AG09319 (cell line): ENCODE measurements at regions not wholly inside any gene's neighbourhood (a gene's known extent, or its start where the extent isn't known, plus 50 kb on each side); places are given as distances from the start of the nearest gene placed in this dataset.

ENCODE experiments used
- DNase-seq: peaks from one replicate; pipeline ENCODE4 v3.0.0-alpha.2; 2010; ENCODE audit warnings: low read depth; ENCODE audit errors: extremely low read depth
- TF ChIP-seq, protein P1 (sequence below): IDR thresholded peaks from 2 replicates; pipeline ENCODE4 v1.5.1; 2011; ENCODE audit warnings: low read depth, mild to moderate bottlenecking, inconsistent platforms, low read length, moderate library complexity

DNA sequence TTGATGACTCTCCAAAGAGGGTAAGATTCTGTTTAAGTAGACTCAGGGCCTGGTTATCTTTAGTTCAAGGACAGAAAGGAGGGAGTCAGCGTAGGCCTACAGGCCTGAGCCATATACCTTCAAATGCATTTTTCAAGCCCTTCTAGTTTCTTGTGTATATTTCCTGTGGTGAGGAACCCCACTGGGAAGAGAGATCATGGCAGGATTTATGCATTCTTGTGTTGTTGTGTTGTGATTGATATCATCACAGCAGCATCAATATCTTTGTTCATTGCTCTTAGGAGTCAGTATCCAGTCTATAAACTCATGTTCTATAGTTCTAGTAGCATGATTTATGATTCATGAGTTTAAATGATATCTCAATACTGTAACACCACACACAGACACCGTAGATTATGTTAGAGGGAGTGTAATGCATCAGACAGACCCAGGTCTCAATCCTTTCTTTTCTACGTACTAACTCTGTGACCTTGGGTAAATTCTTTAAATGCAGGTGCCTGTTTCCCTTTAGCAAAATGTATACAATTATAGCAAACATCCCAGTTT is 427.5 kb downstream of the PDCD6IP start:
- no peak for DNase-seq
- TF ChIP-seq, protein P1, sequence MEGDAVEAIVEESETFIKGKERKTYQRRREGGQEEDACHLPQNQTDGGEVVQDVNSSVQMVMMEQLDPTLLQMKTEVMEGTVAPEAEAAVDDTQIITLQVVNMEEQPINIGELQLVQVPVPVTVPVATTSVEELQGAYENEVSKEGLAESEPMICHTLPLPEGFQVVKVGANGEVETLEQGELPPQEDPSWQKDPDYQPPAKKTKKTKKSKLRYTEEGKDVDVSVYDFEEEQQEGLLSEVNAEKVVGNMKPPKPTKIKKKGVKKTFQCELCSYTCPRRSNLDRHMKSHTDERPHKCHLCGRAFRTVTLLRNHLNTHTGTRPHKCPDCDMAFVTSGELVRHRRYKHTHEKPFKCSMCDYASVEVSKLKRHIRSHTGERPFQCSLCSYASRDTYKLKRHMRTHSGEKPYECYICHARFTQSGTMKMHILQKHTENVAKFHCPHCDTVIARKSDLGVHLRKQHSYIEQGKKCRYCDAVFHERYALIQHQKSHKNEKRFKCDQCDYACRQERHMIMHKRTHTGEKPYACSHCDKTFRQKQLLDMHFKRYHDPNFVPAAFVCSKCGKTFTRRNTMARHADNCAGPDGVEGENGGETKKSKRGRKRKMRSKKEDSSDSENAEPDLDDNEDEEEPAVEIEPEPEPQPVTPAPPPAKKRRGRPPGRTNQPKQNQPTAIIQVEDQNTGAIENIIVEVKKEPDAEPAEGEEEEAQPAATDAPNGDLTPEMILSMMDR, result no peak

DNA sequence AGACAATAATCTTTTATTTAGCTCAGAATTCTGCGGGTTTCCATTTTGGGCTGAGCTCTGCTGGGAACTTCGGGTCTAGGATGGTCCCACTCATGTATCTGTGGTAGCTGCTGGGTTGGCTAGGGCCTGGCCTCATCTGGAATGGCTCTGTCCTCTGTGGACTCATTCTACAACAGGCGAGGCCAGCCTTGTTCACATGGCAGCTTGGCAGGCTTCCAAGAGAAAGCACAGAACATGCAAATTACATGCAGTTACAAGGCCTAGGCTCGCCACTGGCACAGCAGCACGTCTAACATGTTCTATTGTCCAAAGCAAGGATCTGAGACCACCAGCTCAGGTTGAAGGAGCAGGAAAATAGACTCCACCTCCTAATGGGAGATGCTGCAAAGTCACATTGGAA is 431.4 kb downstream of the PDCD6IP start:
- TF ChIP-seq, protein P1, result no peak
- no peak for DNase-seq

DNA sequence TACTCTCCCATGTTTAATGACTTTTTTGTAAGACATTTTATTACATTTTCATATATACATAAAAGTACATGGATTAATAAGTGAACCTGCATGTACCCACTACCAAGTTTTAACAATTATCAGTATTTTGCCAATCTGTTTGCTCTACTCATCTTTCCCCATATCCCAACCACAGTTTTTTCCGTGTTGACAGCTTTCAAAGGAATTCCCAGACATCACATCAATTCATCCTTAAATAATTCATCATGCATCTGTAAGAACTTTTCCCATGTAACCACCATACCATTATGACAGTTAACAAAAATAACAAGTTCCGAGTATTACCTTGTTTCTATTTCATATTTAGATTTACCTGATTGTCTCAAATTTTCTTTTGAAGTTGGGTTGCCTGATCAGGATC is 436.7 kb downstream of the PDCD6IP start:
- DNase-seq, result no peak
- TF ChIP-seq, protein P1, result no peak

DNA sequence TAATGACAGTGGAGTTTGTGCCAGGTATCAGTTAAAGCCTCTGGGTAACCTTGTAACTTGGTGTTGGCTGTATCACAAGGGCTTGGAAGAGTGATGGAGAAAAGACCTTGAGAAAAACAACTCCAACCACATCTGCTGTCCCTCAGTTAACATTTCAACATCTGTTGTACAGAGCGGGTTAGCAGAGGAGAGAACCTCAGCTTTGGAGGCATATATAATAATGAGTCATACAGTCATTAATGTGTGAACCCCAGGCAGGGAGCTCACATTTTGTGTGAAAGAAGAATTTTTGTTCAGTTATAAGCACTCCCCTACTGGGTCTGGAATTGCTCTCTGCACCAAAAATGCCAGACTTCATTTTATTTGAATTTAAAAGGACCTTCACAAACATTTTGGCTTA is 439.5 kb downstream of the PDCD6IP start:
- DNase-seq, result no peak
- TF ChIP-seq, protein P1, result no peak

DNA sequence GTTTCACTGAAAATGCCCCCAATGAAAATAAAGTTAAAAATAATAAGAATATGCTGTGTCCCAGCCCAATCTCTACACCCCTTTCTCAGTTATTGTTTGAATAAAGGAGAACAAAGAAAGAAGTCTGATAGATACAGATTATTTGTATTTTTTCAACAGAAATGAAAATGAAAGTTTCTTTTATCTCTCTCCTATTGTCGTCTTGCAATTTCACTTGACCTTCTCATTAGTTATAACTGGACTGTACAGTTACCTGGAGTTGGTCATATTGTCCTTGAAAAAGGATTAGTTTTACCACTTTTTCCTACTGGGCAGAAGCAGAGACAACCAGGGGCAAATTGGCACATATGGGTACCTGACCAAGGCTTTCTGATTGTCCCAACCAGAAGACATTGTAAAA is 440.0 kb downstream of the PDCD6IP start:
- TF ChIP-seq, protein P1, result no peak
- DNase-seq, result no peak

DNA sequence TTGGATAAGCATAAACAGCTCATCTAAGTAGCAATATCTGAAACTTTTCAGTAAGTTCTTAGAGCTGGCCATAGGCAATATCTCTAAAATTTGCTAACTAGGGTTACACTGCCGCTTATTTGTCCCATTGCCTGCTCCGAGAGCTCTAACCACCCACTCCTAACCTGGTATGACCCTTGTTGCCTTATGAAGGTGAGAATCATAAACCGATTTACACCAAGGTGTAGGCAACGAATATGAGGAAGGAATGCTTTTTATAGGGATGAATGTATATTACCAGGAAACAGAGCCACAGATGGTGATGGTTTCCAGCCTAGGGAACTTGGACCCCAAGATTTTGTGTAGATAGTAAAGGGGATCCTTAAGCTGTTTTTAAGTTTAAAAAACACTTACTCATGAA is 440.9 kb downstream of the PDCD6IP start:
- TF ChIP-seq, protein P1, result no peak
- no peak for DNase-seq

DNA sequence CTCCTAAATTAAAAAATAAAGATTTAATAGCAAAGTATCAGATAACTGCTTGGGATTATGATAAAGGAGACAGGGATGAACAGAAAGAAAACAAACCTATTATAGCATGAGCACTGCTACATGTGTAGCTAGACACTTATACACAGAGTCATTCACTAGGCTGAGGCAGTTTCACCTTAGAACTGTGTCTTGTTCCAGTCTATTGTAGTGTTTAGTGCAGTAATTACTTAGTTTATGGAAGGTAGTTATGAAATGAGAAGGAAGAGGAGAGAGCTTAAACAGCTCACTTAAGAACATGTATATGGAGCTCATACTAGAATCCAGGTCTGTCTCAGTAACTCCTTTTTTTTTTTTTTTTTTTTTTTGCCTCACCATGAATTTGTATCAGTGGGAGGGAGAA is 441.4 kb downstream of the PDCD6IP start:
- TF ChIP-seq, protein P1, result no peak
- DNase-seq, result no peak
